SKM-1 (cell line): ENCODE measurements at regions not wholly inside any gene's neighbourhood (a gene's known extent, or its start where the extent isn't known, plus 50 kb on each side); places are given as distances from the start of the nearest gene placed in this dataset.

Experiments
- DNase-seq: peaks from one replicate; lab custom pipeline; 2025; ENCODE audit not compliant: unreplicated experiment; lab: John Stamatoyannopoulos, UW

GRCh38 chr9:90948156-90948555 lies 146.5 kb downstream of the SYK start:
- DNase-seq: no peak

GRCh38 chr9:90950600-90950999 lies 149.0 kb downstream of the SYK start:
- no peak for DNase-seq

GRCh38 chr9:90953200-90953599 lies 151.6 kb downstream of the SYK start:
- no peak for DNase-seq

GRCh38 chr9:90953805-90954204 lies 152.2 kb downstream of the SYK start:
- no peak for DNase-seq

GRCh38 chr9:90956026-90956810 lies 154.6 kb downstream of the SYK start:
- DNase-seq: no peak

- no peak for DNase-seq
Measured at GRCh38 chr9:90958328-90958727, 156.7 kb downstream of the SYK start.

GRCh38 chr9:90960941-90961340 lies 159.3 kb downstream of the SYK start:
- DNase-seq: no peak

GRCh38 chr9:90961375-90961774 lies 159.8 kb downstream of the SYK start:
- no peak for DNase-seq

- DNase-seq: no peak
Measured at GRCh38 chr9:90964101-90965020, 162.7 kb downstream of the SYK start.

- DNase-seq: no peak
Measured at GRCh38 chr9:90965226-90966030, 163.8 kb downstream of the SYK start.

GRCh38 chr9:90966031-90966290 lies 164.3 kb downstream of the SYK start:
- no peak for DNase-seq

GRCh38 chr9:90966480-90967144 lies 165.0 kb downstream of the SYK start:
- no peak for DNase-seq

GRCh38 chr9:90967145-90967538 lies 165.5 kb downstream of the SYK start:
- no peak for DNase-seq

- DNase-seq: no peak
Measured at GRCh38 chr9:90969021-90969675, 167.5 kb downstream of the SYK start.

GRCh38 chr9:90970608-90971007 lies 169.0 kb downstream of the SYK start:
- no peak for DNase-seq

GRCh38 chr9:90972057-90972456 lies 170.4 kb downstream of the SYK start:
- DNase-seq: no peak

- DNase-seq: no peak
Measured at GRCh38 chr9:90974016-90974415, 172.4 kb downstream of the SYK start.

GRCh38 chr9:90974643-90975245 lies 173.1 kb downstream of the SYK start:
- no peak for DNase-seq

- DNase-seq: no peak
Measured at GRCh38 chr9:90975781-90976538, 174.3 kb downstream of the SYK start.
